Tibial nerve (tissue), 3 donors: ENCODE measurements at regions not wholly inside any gene's neighbourhood (a gene's known extent, or its start where the extent isn't known, plus 50 kb on each side); places are given as distances from the start of the nearest gene placed in this dataset.

Source experiments
- CTCF ChIP-seq, 5 experiments: fragments of 200-600 bp in 3 of 5; fragments of 450-650 bp in 2 of 5; sonication (generic) in 3 of 5; IDR thresholded peaks; one replicate each; pipeline ENCODE4 v1.5.1; 2016 to 2019; ENCODE audit warnings: antibody characterized with exemption in 5 of 5, mild to moderate bottlenecking in 3 of 5, moderate library complexity in 2 of 5
- POLR2A ChIP-seq, 2 donors: fragments of 450-650 bp; IDR thresholded peaks; one replicate each; pipeline ENCODE4 v1.6.1; 2017; ENCODE audit warnings: antibody characterized with exemption in 2 of 2, mild to moderate bottlenecking in 2 of 2, moderate library complexity in 2 of 2

GRCh38 chr13:108375772-108376171, 106.3 kb downstream of the TNFSF13B start:
- TF ChIP-seq CTCF (IDR thresholded peaks at IDR 0.05) = no peak
- TF ChIP-seq POLR2A (IDR thresholded peaks at IDR 0.05) = no peak
